ENCODE measurements at regions not wholly inside any gene's neighbourhood (a gene's known extent, or its start where the extent isn't known, plus 50 kb on each side); places are given as distances from the start of the nearest gene placed in this dataset.
"Not testable (repeated sequence)": the region's sequence is repeated elsewhere in the genome, so short reads cannot be mapped to it uniquely, and the experiment has no call there.

GRCh38 chr13:90592943-90593342 is 754.5 kb upstream of the MIR17HG start:
- no peak for DNase-seq (ENCODE audit: low spot score)

GRCh38 chr13:90594681-90595080 is 752.8 kb upstream of the MIR17HG start:
- no peak for DNase-seq (ENCODE audit: low spot score)

GRCh38 chr13:90605664-90606063 is 741.8 kb upstream of the MIR17HG start:
- DNase-seq (ENCODE audit: low spot score) = no peak

GRCh38 chr13:90606921-90607320 is 740.6 kb upstream of the MIR17HG start:
- not testable (repeated sequence) for DNase-seq (ENCODE audit: low spot score)

GRCh38 chr13:90612391-90612790 is 735.1 kb upstream of the MIR17HG start:
- no peak for DNase-seq (ENCODE audit: low spot score)

- no peak for DNase-seq (ENCODE audit: low spot score)
Measured at GRCh38 chr13:90613076-90613795, 734.3 kb upstream of the MIR17HG start.

GRCh38 chr13:90615236-90615635 is 732.3 kb upstream of the MIR17HG start:
- no peak for DNase-seq (ENCODE audit: low spot score)

GRCh38 chr13:90615767-90616166 is 731.7 kb upstream of the MIR17HG start:
- no peak for DNase-seq (ENCODE audit: low spot score)

GRCh38 chr13:90618133-90618532 is 729.4 kb upstream of the MIR17HG start:
- no peak for DNase-seq (ENCODE audit: low spot score)

GRCh38 chr13:90622541-90622940 is 724.9 kb upstream of the MIR17HG start:
- DNase-seq (ENCODE audit: low spot score) = no peak

- no peak for DNase-seq (ENCODE audit: low spot score)
Measured at GRCh38 chr13:90623318-90624011, 724.0 kb upstream of the MIR17HG start.

- no peak for DNase-seq (ENCODE audit: low spot score)
Measured at GRCh38 chr13:90627813-90628212, 719.7 kb upstream of the MIR17HG start.

- no peak for DNase-seq (ENCODE audit: low spot score)
Measured at GRCh38 chr13:90628471-90628870, 719.0 kb upstream of the MIR17HG start.

GRCh38 chr13:90630716-90631115 is 716.8 kb upstream of the MIR17HG start:
- DNase-seq (ENCODE audit: low spot score) = no peak

- no peak for DNase-seq (ENCODE audit: low spot score)
Measured at GRCh38 chr13:90632184-90632583, 715.3 kb upstream of the MIR17HG start.

GRCh38 chr13:90633849-90634248 is 713.6 kb upstream of the MIR17HG start:
- DNase-seq (ENCODE audit: low spot score) = no peak

- DNase-seq (ENCODE audit: low spot score) = no peak
Measured at GRCh38 chr13:90640976-90641375, 706.5 kb upstream of the MIR17HG start.

- no peak for DNase-seq (ENCODE audit: low spot score)
Measured at GRCh38 chr13:90641884-90642283, 705.6 kb upstream of the MIR17HG start.

GRCh38 chr13:90645582-90645981 is 701.9 kb upstream of the MIR17HG start:
- no peak for DNase-seq (ENCODE audit: low spot score)

- no peak for DNase-seq (ENCODE audit: low spot score)
Measured at GRCh38 chr13:90648497-90648896, 699.0 kb upstream of the MIR17HG start.

GRCh38 chr13:90652036-90652435 is 695.5 kb upstream of the MIR17HG start:
- no peak for DNase-seq (ENCODE audit: low spot score)

GRCh38 chr13:90654970-90655369 is 692.5 kb upstream of the MIR17HG start:
- no peak for DNase-seq (ENCODE audit: low spot score)

- not testable (repeated sequence) for DNase-seq (ENCODE audit: low spot score)
Measured at GRCh38 chr13:90664200-90664599, 683.3 kb upstream of the MIR17HG start.

- DNase-seq (ENCODE audit: low spot score) = no peak
Measured at GRCh38 chr13:90673746-90674145, 673.7 kb upstream of the MIR17HG start.
